H1 (cell line): ENCODE measurements at regions not wholly inside any gene's neighbourhood (a gene's known extent, or its start where the extent isn't known, plus 50 kb on each side); places are given as distances from the start of the nearest gene placed in this dataset.

Experiments
- CTCF ChIA-PET: fragments of 300-600 bp; sonication (Branson Sonifier 250); formaldehyde crosslinking; loops from one replicate; lab custom pipeline; 2021; ENCODE audit not compliant: partially characterized antibody; lab: Charles Lee
- POLR2A ChIA-PET: fragments of 300-600 bp; sonication (Branson Sonifier 250); formaldehyde crosslinking; loops from one replicate; lab custom pipeline; 2021; ENCODE audit warnings: inconsistent platforms; ENCODE audit not compliant: partially characterized antibody; lab: Charles Lee
- DNase-seq, 2 experiments: peaks; one replicate each; pipeline versions ENCODE4 v3.0.0 to v3.0.0-alpha.2; 2010 to 2022; ENCODE audit warnings: low spot score in 2 of 2, low read depth in 1 of 2, mixed read lengths in 1 of 2
- FAIRE-seq: peaks from 2 replicates; lab custom pipeline; 2011; peaks lifted over from hg19 to GRCh38; lab: Jason Lieb, UNC
- H2AFZ ChIP-seq: 2 replicates; pipeline ENCODE4 v1.8.1; 2012; ENCODE audit warnings: low read length, inconsistent platforms
- H2AK5ac ChIP-seq: 2 replicates; pipeline ENCODE4 v1.6.1; 2013; ENCODE audit warnings: low read depth, low read length
- H2BK120ac ChIP-seq: replicated peaks from 2 replicates; pipeline ENCODE3; 2013; ENCODE audit warnings: low read depth, low read length, inconsistent platforms
- H2BK12ac ChIP-seq: 2 replicates; pipeline ENCODE4 v1.6.1; 2013; ENCODE audit warnings: low read depth, low read length
- H2BK15ac ChIP-seq: 2 replicates; pipeline ENCODE4 v1.6.1; 2013; ENCODE audit warnings: low read length
- H2BK20ac ChIP-seq: 2 replicates; pipeline ENCODE4 v1.6.1; 2013; ENCODE audit warnings: low read length
- H2BK5ac ChIP-seq: 2 replicates; pipeline ENCODE4 v1.6.1; 2013; ENCODE audit warnings: low read depth, low read length
- H3K14ac ChIP-seq: 2 replicates; pipeline ENCODE4 v1.6.1; 2013; ENCODE audit warnings: inconsistent platforms; ENCODE audit not compliant: insufficient read length
- H3K18ac ChIP-seq: 2 replicates; pipeline ENCODE4 v1.6.1; 2013; ENCODE audit warnings: low read length; ENCODE audit errors: extremely low read depth
- H3K23ac ChIP-seq: 2 replicates; pipeline ENCODE4 v1.6.1; 2013; ENCODE audit warnings: inconsistent platforms; ENCODE audit not compliant: insufficient read length
- H3K23me2 ChIP-seq: 2 replicates; pipeline ENCODE4 v1.6.1; 2013; ENCODE audit warnings: low read depth, low read length
- H3K27ac ChIP-seq: 2 replicates; pipeline ENCODE4 v1.6.1; 2011; ENCODE audit warnings: low read depth, low read length, inconsistent platforms
- H3K27me3 ChIP-seq, 4 experiments: replicated peaks in 1 of 4; 1 replicate in 1 of 4; 2 replicates in 3 of 4; pipeline versions ENCODE4 v1.6.1 to v1.8.1; 2011 to 2013; ENCODE audit warnings: low read length in 3 of 4, mild to moderate bottlenecking in 3 of 4, inconsistent platforms in 2 of 4, mixed read lengths in 2 of 4, moderate library complexity in 1 of 4; ENCODE audit not compliant: control insufficient read depth in 3 of 4, insufficient read depth in 3 of 4; ENCODE audit errors: extremely low read depth in 1 of 4
- H3K36me3 ChIP-seq, 4 experiments: 2 replicates each; pipeline versions ENCODE4 v1.6.1 to v1.8.1; 2011 to 2013; ENCODE audit warnings: mild to moderate bottlenecking in 4 of 4, low read length in 3 of 4, moderate library complexity in 2 of 4, control low read depth in 1 of 4, inconsistent platforms in 1 of 4; ENCODE audit not compliant: insufficient read depth in 4 of 4, control insufficient read depth in 2 of 4
- H3K4ac ChIP-seq: replicated peaks from 2 replicates; pipeline ENCODE3; 2013; ENCODE audit warnings: low read length, low read depth, mixed read lengths, inconsistent platforms; ENCODE audit not compliant: insufficient read length
- H3K4me1 ChIP-seq, 4 experiments: replicated peaks in 1 of 4; 1 replicate in 1 of 4; 2 replicates in 3 of 4; pipeline versions ENCODE4 v1.6.1 to v1.8.1; 2011 to 2013; ENCODE audit warnings: low read length in 3 of 4, inconsistent platforms in 2 of 4, mixed read lengths in 1 of 4; ENCODE audit not compliant: insufficient read depth in 4 of 4, control insufficient read depth in 3 of 4
- H3K4me2 ChIP-seq, 2 experiments: 2 replicates each; pipeline versions ENCODE4 v1.6.1 to v1.8.1; 2011 to 2013; ENCODE audit warnings: low read depth in 2 of 2, low read length in 2 of 2, control low read depth in 1 of 2, inconsistent platforms in 1 of 2, mild to moderate bottlenecking in 1 of 2; ENCODE audit not compliant: insufficient read depth in 1 of 2
- H3K4me3 ChIP-seq, 4 experiments: fragments of 200-600, 300-600 bp in 1 of 4; sonication (generic), shearing (Covaris generic), sonication (Bioruptor Twin) in 1 of 4; 2 replicates each; pipeline versions ENCODE4 v1.5.1 to v1.8.1; 2011 to 2016; ENCODE audit warnings: low read length in 4 of 4, low read depth in 3 of 4, control low read depth in 2 of 4, inconsistent platforms in 2 of 4, mild to moderate bottlenecking in 2 of 4, mixed read lengths in 1 of 4, moderate library complexity in 1 of 4; ENCODE audit not compliant: insufficient read depth in 2 of 4; ENCODE audit errors: extremely low read depth in 1 of 4
- H3K56ac ChIP-seq: replicated peaks from 2 replicates; pipeline ENCODE3; 2013; ENCODE audit warnings: low read depth, mild to moderate bottlenecking, mixed read lengths, low read length, inconsistent platforms; ENCODE audit not compliant: insufficient read length
- H3K79me1 ChIP-seq: 2 replicates; pipeline ENCODE4 v1.6.1; 2013; ENCODE audit warnings: low read depth, low read length, control low read depth
- H3K79me2 ChIP-seq, 2 experiments: 2 replicates each; pipeline versions ENCODE4 v1.6.1 to v1.8.1; 2012 to 2013; ENCODE audit warnings: low read length in 2 of 2, mild to moderate bottlenecking in 2 of 2, inconsistent platforms in 1 of 2; ENCODE audit not compliant: insufficient read depth in 2 of 2, control insufficient read depth in 1 of 2
- H3K9ac ChIP-seq, 4 experiments: replicated peaks in 1 of 4; 1 replicate in 1 of 4; 2 replicates in 3 of 4; pipeline versions ENCODE4 v1.6.1 to v1.8.1; 2011 to 2013; ENCODE audit warnings: low read depth in 3 of 4, low read length in 3 of 4, control low read depth in 2 of 4, mild to moderate bottlenecking in 2 of 4, moderate library complexity in 2 of 4, inconsistent platforms in 1 of 4; ENCODE audit errors: extremely low read depth in 1 of 4
- H3K9me3 ChIP-seq, 2 experiments: 2 replicates each; pipeline versions ENCODE4 v1.6.1 to v1.8.1; 2012 to 2013; ENCODE audit warnings: mild to moderate bottlenecking in 2 of 2, moderate library complexity in 2 of 2, control low read depth in 1 of 2, inconsistent platforms in 1 of 2, low read depth in 1 of 2, low read length in 1 of 2, mixed read lengths in 1 of 2; ENCODE audit not compliant: insufficient read depth in 2 of 2
- H4K20me1 ChIP-seq, 2 experiments: replicated peaks in 1 of 2; 2 replicates each; pipeline versions ENCODE3 to v1.8.1; 2011 to 2013; ENCODE audit warnings: inconsistent platforms in 2 of 2, low read length in 2 of 2, mild to moderate bottlenecking in 1 of 2; ENCODE audit not compliant: insufficient read depth in 2 of 2, control insufficient read depth in 1 of 2
- H4K5ac ChIP-seq: 2 replicates; pipeline ENCODE4 v1.6.1; 2013; ENCODE audit warnings: low read length, low read depth, mixed read lengths, inconsistent platforms; ENCODE audit not compliant: insufficient read length
- H4K8ac ChIP-seq: 2 replicates; pipeline ENCODE4 v1.8.0; 2013; ENCODE audit warnings: mild to moderate bottlenecking, moderate library complexity, low read length, inconsistent platforms; ENCODE audit not compliant: insufficient read depth; ENCODE audit errors: extremely low read depth
- H4K91ac ChIP-seq: replicated peaks from 2 replicates; pipeline ENCODE3; 2013; ENCODE audit warnings: low read length, mixed read lengths, inconsistent platforms; ENCODE audit not compliant: insufficient read length
- ASH2L ChIP-seq: fragments of 200-600, 300-600 bp; sonication (generic); IDR thresholded peaks from one replicate; pipeline ENCODE4 v1.7.1; 2017; ENCODE audit warnings: low read length
- CEBPB ChIP-seq: IDR thresholded peaks from 2 replicates; pipeline ENCODE4 v1.6.1; 2012; ENCODE audit warnings: low read depth, low read length
- CHD2 ChIP-seq: IDR thresholded peaks from 2 replicates; pipeline ENCODE4 v1.6.1; 2012; ENCODE audit warnings: low read length, improper control_type of control experiment
- CTBP2 ChIP-seq: IDR thresholded peaks from 2 replicates; pipeline ENCODE4 v1.7.0; 2011; ENCODE audit warnings: borderline replicate concordance, mild to moderate bottlenecking, moderate library complexity, mixed read lengths, low read length; ENCODE audit not compliant: insufficient read depth, insufficient read length
- EGR1 ChIP-seq: IDR thresholded peaks from 2 replicates; pipeline ENCODE4 v1.6.1; 2011; ENCODE audit warnings: low read depth, low read length, borderline replicate concordance
- HDAC6 ChIP-seq: IDR thresholded peaks from one replicate; pipeline ENCODE4 v1.7.1; 2012; ENCODE audit warnings: low read depth, mild to moderate bottlenecking, inconsistent platforms, low read length, moderate library complexity
- NANOG ChIP-seq: IDR thresholded peaks from 2 replicates; pipeline ENCODE4 v1.6.1; 2011; ENCODE audit warnings: low read length, low read depth, mild to moderate bottlenecking, inconsistent platforms; ENCODE audit not compliant: insufficient read depth, poor library complexity, severe bottlenecking
- RAD21 ChIP-seq, 2 experiments: IDR thresholded peaks in 1 of 2; conservative IDR thresholded peaks in 1 of 2; 2 replicates each; pipeline ENCODE4 v1.6.1; 2011; ENCODE audit warnings: low read depth in 2 of 2, low read length in 2 of 2, improper control_type of control experiment in 1 of 2, inconsistent platforms in 1 of 2, mild to moderate bottlenecking in 1 of 2, moderate library complexity in 1 of 2
- RBBP5 ChIP-seq: IDR thresholded peaks from 2 replicates; pipeline ENCODE4 v1.7.1; 2012; ENCODE audit warnings: low read depth, mild to moderate bottlenecking, inconsistent platforms, low read length, moderate library complexity, borderline replicate concordance
- SIN3A ChIP-seq, 2 experiments: IDR thresholded peaks in 1 of 2; conservative IDR thresholded peaks in 1 of 2; 2 replicates each; pipeline ENCODE4 v1.6.1; 2011 to 2012; ENCODE audit warnings: low read length in 2 of 2, improper control_type of control experiment in 1 of 2, low read depth in 1 of 2, mild to moderate bottlenecking in 1 of 2
- SRF ChIP-seq: IDR thresholded peaks from 2 replicates; pipeline ENCODE4 v1.6.1; 2011; ENCODE audit warnings: mild to moderate bottlenecking, low read depth, low read length, moderate library complexity
- WGBS, 2 experiments: shearing (Covaris generic) in 1 of 2; methylation state at CpG; one replicate each; pipeline versions ENCODE4 v1.1.6 to v1.1.7; 2013 to 2015; ENCODE audit warnings: low lambda C conversion rate in 2 of 2, mixed read lengths in 2 of 2, inconsistent platforms in 1 of 2, low coverage in 1 of 2, missing lambda C conversion rate in 1 of 2; ENCODE audit not compliant: insufficient replicate concordance in 2 of 2, insufficient coverage in 1 of 2, insufficient read length in 1 of 2; ENCODE audit errors: extremely low coverage in 1 of 2, missing lambda C conversion rate in 1 of 2; 5-methylcytosine and 5-hydroxymethylcytosine counted together
- TF ChIP-seq, protein P1 (sequence below): IDR thresholded peaks from 2 replicates; pipeline ENCODE4 v1.6.1; 2011; ENCODE audit warnings: low read depth, mild to moderate bottlenecking, low read length; ENCODE audit not compliant: insufficient read depth

DNA sequence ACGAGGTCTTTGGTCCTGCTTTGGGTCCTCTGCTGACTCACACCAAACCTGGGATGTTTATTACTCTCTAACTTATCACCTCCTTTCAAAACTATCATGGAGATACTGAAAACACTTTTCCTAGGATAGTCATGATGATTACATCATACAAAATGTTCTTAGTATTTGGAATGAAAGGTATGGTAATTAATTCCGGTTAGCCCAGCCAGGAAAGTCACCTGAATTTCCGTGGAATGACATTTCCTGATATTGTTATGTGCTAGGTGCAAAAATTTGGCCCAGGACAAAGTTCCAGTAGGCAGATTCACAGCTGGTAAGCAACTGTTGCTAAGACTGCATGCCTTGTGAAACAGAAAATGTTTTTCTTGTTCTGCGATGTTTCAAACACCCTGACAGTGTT is 203.4 kb downstream of the ZNF648 start:
- H3K56ac ChIP-seq, result no peak overlapping the region
- H2BK20ac ChIP-seq, result no peak overlapping the region
- no peak overlapping the region for H2BK120ac ChIP-seq
- H4K20me1 ChIP-seq, result no peaks in the 10 kb centered on the region
- no peak overlapping the region for H2BK12ac ChIP-seq
- H3K9me3 ChIP-seq, result peaks cover 0 to 12% of the 10 kb centered on the region in 2 experiments; a peak in 2 of 4 replicates
- no peak overlapping the region for H3K14ac ChIP-seq
- no peak overlapping the region for H3K23ac ChIP-seq
- TF ChIP-seq, protein P1, sequence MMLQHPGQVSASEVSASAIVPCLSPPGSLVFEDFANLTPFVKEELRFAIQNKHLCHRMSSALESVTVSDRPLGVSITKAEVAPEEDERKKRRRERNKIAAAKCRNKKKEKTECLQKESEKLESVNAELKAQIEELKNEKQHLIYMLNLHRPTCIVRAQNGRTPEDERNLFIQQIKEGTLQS, result no peak
- no peak for TF ChIP-seq CHD2
- TF ChIP-seq HDAC6, result no peak
- TF ChIP-seq RAD21 (IDR thresholded peaks at IDR 0.05 in 1 of 2, conservative IDR thresholded peaks at IDR 0.05 in 1 of 2; ENCODE audit: low read depth in 2 of 2, low read length in 2 of 2), result no peak
- TF ChIP-seq ASH2L, result no peak
- TF ChIP-seq CEBPB, result no peak
- TF ChIP-seq SIN3A (conservative IDR thresholded peaks at IDR 0.05 in 1 of 2, IDR thresholded peaks at IDR 0.05 in 1 of 2; ENCODE audit: low read depth in 1 of 2, low read length in 2 of 2), result no peak
- TF ChIP-seq SRF, result no peak
- TF ChIP-seq NANOG, result no peak
- TF ChIP-seq RBBP5, result no peak
- no peak for TF ChIP-seq EGR1
- TF ChIP-seq CTBP2, result no peak
- no peak overlapping the region for H2BK5ac ChIP-seq
- H3K4me2 ChIP-seq, result no peak overlapping the region
- FAIRE-seq, result no peak
- H3K9ac ChIP-seq, result no peak overlapping the region
- H4K91ac ChIP-seq, result no peak overlapping the region
- no peak overlapping the region for H3K27ac ChIP-seq
- no peak overlapping the region for H2AFZ ChIP-seq
- no peak overlapping the region for H3K4me3 ChIP-seq
- DNase-seq, result no peak
- no peak overlapping the region for H2BK15ac ChIP-seq
- H3K27me3 ChIP-seq, result no peaks in the 10 kb centered on the region
- no peak overlapping the region for H3K18ac ChIP-seq
- no peaks in the 10 kb centered on the region for H3K4me1 ChIP-seq
- no peaks in the 10 kb centered on the region for H3K79me2 ChIP-seq
- H2AK5ac ChIP-seq, result no peak overlapping the region
- 91% methylated on average over 4 of the region's 4 CpGs; no CpG with 5 or more reads in 1 of the 2 experiments for WGBS, 2 experiments
- no peak overlapping the region for H3K4ac ChIP-seq
- H4K8ac ChIP-seq, result no peak overlapping the region
- ChIA-PET POLR2A (no interaction called here), CTCF (no interaction called here)
- no peaks in the 10 kb centered on the region; a peak in 1 of 8 replicates for H3K36me3 ChIP-seq
- H4K5ac ChIP-seq, result no peak overlapping the region
- H3K79me1 ChIP-seq, result no peaks in the 10 kb centered on the region
- H3K23me2 ChIP-seq, result no peaks in the 10 kb centered on the region
